ENCODE measurements at regions not wholly inside any gene's neighbourhood (a gene's known extent, or its start where the extent isn't known, plus 50 kb on each side); places are given as distances from the start of the nearest gene placed in this dataset.

- DNase-seq (no peak), ATAC-seq (no peak)
- Histone ChIP-seq H3K4me1 (no peaks in the 10 kb centered on the region), H3K9me3 (no peaks in the 10 kb centered on the region), H3K36me3 (replicated peaks in 1 of 2; ENCODE audit: insufficient read depth in 1 of 2, low read depth in 2 of 2) (no peaks in the 10 kb centered on the region), H3K4me3 (no peak overlapping the region), H3K27me3 (no peaks in the 10 kb centered on the region), H3K27ac (no peak overlapping the region)
- WGBS, 2 donors = 78 to 85% methylated on average over 6 of the region's 6 CpGs
- TF ChIP-seq POLR2A (IDR thresholded peaks at IDR 0.05) = no peak
- TF ChIP-seq, protein P1, sequence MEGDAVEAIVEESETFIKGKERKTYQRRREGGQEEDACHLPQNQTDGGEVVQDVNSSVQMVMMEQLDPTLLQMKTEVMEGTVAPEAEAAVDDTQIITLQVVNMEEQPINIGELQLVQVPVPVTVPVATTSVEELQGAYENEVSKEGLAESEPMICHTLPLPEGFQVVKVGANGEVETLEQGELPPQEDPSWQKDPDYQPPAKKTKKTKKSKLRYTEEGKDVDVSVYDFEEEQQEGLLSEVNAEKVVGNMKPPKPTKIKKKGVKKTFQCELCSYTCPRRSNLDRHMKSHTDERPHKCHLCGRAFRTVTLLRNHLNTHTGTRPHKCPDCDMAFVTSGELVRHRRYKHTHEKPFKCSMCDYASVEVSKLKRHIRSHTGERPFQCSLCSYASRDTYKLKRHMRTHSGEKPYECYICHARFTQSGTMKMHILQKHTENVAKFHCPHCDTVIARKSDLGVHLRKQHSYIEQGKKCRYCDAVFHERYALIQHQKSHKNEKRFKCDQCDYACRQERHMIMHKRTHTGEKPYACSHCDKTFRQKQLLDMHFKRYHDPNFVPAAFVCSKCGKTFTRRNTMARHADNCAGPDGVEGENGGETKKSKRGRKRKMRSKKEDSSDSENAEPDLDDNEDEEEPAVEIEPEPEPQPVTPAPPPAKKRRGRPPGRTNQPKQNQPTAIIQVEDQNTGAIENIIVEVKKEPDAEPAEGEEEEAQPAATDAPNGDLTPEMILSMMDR (IDR thresholded peaks at IDR 0.05) = no peak
- intact Hi-C loops (cut with DNase I) = no loop called here
These were observed 939.0 kb upstream of the FANCL start for GRCh38 chr2:59180111-59180510.

- no peaks in the 10 kb centered on the region for H3K27me3 ChIP-seq
- no peaks in the 10 kb centered on the region for H3K4me1 ChIP-seq
- DNase-seq (no peak), ATAC-seq (no peak)
- no peak overlapping the region for H3K27ac ChIP-seq
- no peaks in the 10 kb centered on the region for H3K9me3 ChIP-seq
- no peak overlapping the region for H3K4me3 ChIP-seq
- H3K36me3 ChIP-seq (replicated peaks in 1 of 2; ENCODE audit: insufficient read depth in 1 of 2, low read depth in 2 of 2) = no peaks in the 10 kb centered on the region
- TF ChIP-seq POLR2A (IDR thresholded peaks at IDR 0.05) = no peak
- TF ChIP-seq, protein P1 (IDR thresholded peaks at IDR 0.05) = no peak
- 55 to 58% methylated on average over 2 of the region's 2 CpGs for WGBS, 2 donors
- intact Hi-C loops (cut with DNase I) = no loop called here
These were observed 936.6 kb upstream of the FANCL start for GRCh38 chr2:59177748-59178147.

DNA sequence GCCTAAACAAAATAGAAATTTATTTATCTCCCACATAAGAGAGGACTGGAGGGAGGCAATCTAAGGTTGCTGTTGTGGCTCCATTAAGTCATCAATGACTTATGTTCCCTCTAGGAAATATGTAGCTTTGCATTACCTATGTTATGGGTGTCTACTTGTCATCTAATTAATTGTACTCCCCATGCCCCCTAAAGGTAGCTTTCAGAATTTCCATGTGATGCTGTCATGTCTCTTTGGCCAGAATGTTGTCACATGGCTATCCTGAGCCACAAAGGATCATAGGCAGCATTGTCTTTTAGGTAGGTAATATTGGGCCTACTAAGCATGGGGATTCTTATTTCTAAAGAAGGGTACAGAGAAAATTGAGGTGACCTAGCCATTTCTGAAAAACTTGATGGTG is 935.6 kb upstream of the FANCL start:
- intact Hi-C loops (cut with DNase I) = no loop called here
- H3K27ac ChIP-seq = no peak overlapping the region
- TF ChIP-seq, protein P1 (IDR thresholded peaks at IDR 0.05) = peak in 1 of 7 experiments; percentile 2
- no peak for TF ChIP-seq POLR2A (IDR thresholded peaks at IDR 0.05)
- H3K27me3 ChIP-seq = no peaks in the 10 kb centered on the region
- H3K36me3 ChIP-seq (replicated peaks in 1 of 2; ENCODE audit: insufficient read depth in 1 of 2, low read depth in 2 of 2) = no peaks in the 10 kb centered on the region
- H3K9me3 ChIP-seq = no peaks in the 10 kb centered on the region
- no peak overlapping the region for H3K4me3 ChIP-seq
- ATAC-seq = no peak
- H3K4me1 ChIP-seq = no peaks in the 10 kb centered on the region
- no peak for DNase-seq

GRCh38 chr2:59174536-59175243 is 933.6 kb upstream of the FANCL start:
- DNase-seq = no peak
- Histone ChIP-seq H3K4me3 (no peak overlapping the region), H3K4me1 (no peaks in the 10 kb centered on the region), H3K27me3 (no peaks in the 10 kb centered on the region), H3K36me3 (replicated peaks in 1 of 2; ENCODE audit: insufficient read depth in 1 of 2, low read depth in 2 of 2) (no peaks in the 10 kb centered on the region), H3K27ac (no peak overlapping the region), H3K9me3 (no peaks in the 10 kb centered on the region)
- 81 to 85% methylated on average over 12 of the region's 13 CpGs for WGBS, 2 donors
- TF ChIP-seq, protein P1 (IDR thresholded peaks at IDR 0.05) = no peak
- TF ChIP-seq POLR2A (IDR thresholded peaks at IDR 0.05) = no peak
- intact Hi-C loops (cut with DNase I) = no loop called here
- ATAC-seq = no peak

DNA sequence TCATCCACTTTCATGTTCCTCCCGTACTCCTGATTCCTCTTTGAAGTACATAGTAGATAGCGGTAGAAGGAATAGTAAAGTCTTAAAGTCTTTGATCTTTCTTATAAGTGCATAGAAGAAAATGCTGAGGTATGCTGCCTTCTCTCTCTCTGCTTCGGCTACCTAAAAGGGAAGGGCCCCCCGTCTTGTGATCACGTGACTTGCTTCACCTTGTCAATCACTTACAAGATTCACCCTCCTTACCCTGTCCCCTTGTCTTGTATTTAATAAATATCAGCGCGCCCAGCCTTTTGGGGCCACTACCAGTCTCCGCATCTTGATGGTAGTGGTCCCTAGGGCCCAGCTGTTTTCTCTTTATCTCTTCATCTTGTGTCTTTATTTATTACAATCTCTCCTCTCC is 932.2 kb upstream of the FANCL start:
- Histone ChIP-seq H3K36me3 (replicated peaks in 1 of 2; ENCODE audit: insufficient read depth in 1 of 2, low read depth in 2 of 2) (no peaks in the 10 kb centered on the region), H3K27me3 (no peaks in the 10 kb centered on the region), H3K27ac (no peak overlapping the region), H3K9me3 (no peaks in the 10 kb centered on the region), H3K4me3 (no peak overlapping the region), H3K4me1 (no peaks in the 10 kb centered on the region)
- ATAC-seq = no peak
- WGBS, 2 donors = 78 to 86% methylated on average over 8 of the region's 8 CpGs
- no peak for DNase-seq
- intact Hi-C loops (cut with DNase I) = no loop called here
- TF ChIP-seq, protein P1 (IDR thresholded peaks at IDR 0.05) = no peak
- no peak for TF ChIP-seq POLR2A (IDR thresholded peaks at IDR 0.05)
